Stimulated activated naive B cell treated with anti-CD40 and anti-IgM and Interleukin-4, amounts not matched to agents 10 μg/mL and 1 μg/mL and 100 μg/mL, for 72 hours (primary cell): ENCODE measurements at regions not wholly inside any gene's neighbourhood (a gene's known extent, or its start where the extent isn't known, plus 50 kb on each side); places are given as distances from the start of the nearest gene placed in this dataset.
"Not testable (repeated sequence)": the region's sequence is repeated elsewhere in the genome, so short reads cannot be mapped to it uniquely, and the experiment has no call there.

Experiments used
- ATAC-seq, 2 donors: fragments of 150-1000 bp; cut with Tn5 transposase; replicated peaks; 2 replicates each; pipeline ENCODE4 v1.10.0; 2021; ENCODE audit warnings: moderate library complexity in 1 of 2
- DNase-seq: peaks from one replicate; pipeline ENCODE4 v3.0.0; 2021
- H3K27ac Mint-ChIP-seq: one replicate; pipeline ENCODE4 v1.8.0; 2022; ENCODE audit warnings: mild to moderate bottlenecking, mixed read lengths
- H3K27me3 Mint-ChIP-seq, 2 donors: one replicate each; pipeline ENCODE4 v1.8.0; 2022; ENCODE audit warnings: mixed read lengths in 2 of 2
- H3K36me3 Mint-ChIP-seq, 2 donors: one replicate each; pipeline ENCODE4 v1.8.0; 2022; ENCODE audit warnings: mixed read lengths in 2 of 2, mild to moderate bottlenecking in 1 of 2
- H3K4me1 Mint-ChIP-seq, 2 donors: one replicate each; pipeline ENCODE4 v1.8.0; 2022; ENCODE audit warnings: mixed read lengths in 2 of 2, mild to moderate bottlenecking in 1 of 2
- H3K4me3 Mint-ChIP-seq, 2 donors: one replicate each; pipeline ENCODE4 v1.8.0; 2022; ENCODE audit warnings: mild to moderate bottlenecking in 2 of 2, mixed read lengths in 2 of 2, moderate library complexity in 1 of 2
- H3K9me3 Mint-ChIP-seq, 2 donors: one replicate each; pipeline ENCODE4 v1.8.0; 2022; ENCODE audit warnings: mixed read lengths in 2 of 2, mild to moderate bottlenecking in 1 of 2

DNA sequence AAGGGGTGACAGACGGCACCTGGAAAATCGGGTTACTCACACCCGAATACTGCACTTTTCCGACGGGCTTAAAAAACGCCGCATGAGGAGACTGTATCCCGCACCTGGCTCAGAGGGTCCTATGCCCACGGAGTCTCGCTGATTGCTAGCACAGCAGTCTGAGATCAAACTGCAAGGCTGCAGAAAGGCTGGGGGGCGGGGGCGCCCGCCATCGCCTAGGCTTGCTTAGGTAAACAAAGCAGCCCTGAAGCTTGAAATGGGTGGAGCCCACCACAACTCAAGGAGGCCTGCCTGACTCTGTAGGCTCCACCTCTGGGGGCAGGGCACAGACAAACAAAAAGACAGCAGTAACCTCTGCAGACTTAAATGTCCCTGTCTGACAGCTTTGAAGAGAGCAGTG, 144.4 kb downstream of the TYW3 start:
- H3K9me3 Mint-ChIP-seq, H3K36me3 Mint-ChIP-seq, H3K4me1 Mint-ChIP-seq, H3K4me3 Mint-ChIP-seq, H3K27ac Mint-ChIP-seq, ATAC-seq, DNase-seq, H3K27me3 Mint-ChIP-seq: not testable (repeated sequence)

DNA sequence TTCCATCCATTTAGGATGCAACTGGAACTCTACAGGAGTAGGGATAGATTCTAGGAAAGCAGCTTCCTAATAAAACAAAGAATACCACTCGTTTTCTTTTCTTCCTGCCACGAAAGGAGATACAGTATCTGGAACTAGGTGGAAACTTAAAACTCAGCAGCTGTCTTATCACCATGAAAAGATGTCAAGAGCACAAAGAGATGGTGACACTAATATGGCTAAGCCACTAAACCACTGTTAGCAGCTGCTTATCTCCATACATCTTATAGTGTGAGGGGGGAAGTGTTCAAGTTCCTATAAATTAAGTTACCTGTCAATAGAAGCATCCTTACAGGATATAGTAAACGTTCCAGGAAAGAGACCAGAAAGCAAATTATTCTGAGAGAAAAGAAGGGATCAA, 162.5 kb downstream of the TYW3 start:
- no peak overlapping the region for H3K4me3 Mint-ChIP-seq
- H3K4me1 Mint-ChIP-seq, result no peaks in the 10 kb centered on the region
- H3K27me3 Mint-ChIP-seq, result no peaks in the 10 kb centered on the region
- no peaks in the 10 kb centered on the region for H3K36me3 Mint-ChIP-seq
- DNase-seq, result no peak
- peaks cover 6% of the 10 kb centered on the region in 2 donors for H3K9me3 Mint-ChIP-seq
- no peak overlapping the region for H3K27ac Mint-ChIP-seq
- no peak for ATAC-seq

DNA sequence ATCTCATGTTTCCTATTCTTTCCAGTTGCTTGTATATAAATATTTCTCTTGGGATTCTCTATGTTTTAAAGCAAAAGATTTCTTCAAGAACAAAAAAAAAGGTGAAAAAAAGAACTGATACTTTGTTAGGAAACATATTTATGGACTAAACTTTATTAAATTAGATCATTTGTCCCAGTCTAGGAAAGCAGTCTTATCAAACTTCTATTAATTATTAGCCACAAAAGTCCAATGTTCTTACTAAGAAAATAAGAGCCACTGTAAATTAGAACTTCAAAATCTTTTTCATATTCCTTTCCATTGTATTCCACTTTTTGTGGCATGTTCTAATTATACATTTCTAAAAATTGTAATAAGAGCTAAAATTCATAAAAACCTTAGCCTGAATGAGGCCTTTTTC, 175.2 kb downstream of the TYW3 start:
- no peak for DNase-seq
- Mint-ChIP-seq H3K4me1 (no peaks in the 10 kb centered on the region), H3K4me3 (no peak overlapping the region), H3K36me3 (no peaks in the 10 kb centered on the region), H3K9me3 (peaks cover 0 to 2% of the 10 kb centered on the region in 2 donors), H3K27ac (no peak overlapping the region), H3K27me3 (no peaks in the 10 kb centered on the region)
- ATAC-seq, result no peak

GRCh38 chr1:74908797-74909196, 175.8 kb downstream of the TYW3 start:
- DNase-seq (no peak), ATAC-seq (no peak)
- Mint-ChIP-seq H3K9me3 (peaks cover 0 to 5% of the 10 kb centered on the region in 2 donors), H3K27me3 (no peaks in the 10 kb centered on the region), H3K27ac (no peak overlapping the region), H3K4me1 (no peaks in the 10 kb centered on the region), H3K36me3 (no peaks in the 10 kb centered on the region), H3K4me3 (no peak overlapping the region)

DNA sequence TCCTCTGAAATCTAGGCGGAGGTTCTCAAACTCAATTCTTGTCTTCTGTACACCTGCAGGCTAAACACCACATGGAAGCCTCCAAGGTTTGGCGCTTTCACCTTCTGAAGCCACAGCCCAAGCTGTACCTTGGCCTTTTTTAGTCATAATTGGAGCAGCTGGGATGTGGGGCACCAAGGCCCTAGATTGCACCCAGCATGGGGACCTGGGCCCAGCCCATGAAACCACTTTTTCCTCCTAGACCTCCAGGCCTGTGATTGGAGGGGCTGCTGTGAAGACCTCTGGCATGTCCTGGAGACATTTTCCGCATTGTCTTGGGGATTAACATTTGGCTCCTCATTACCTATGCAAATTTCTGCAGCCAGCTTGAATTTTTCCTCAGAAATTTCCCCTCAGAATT, 181.0 kb downstream of the TYW3 start:
- no peaks in the 10 kb centered on the region for H3K4me1 Mint-ChIP-seq
- H3K36me3 Mint-ChIP-seq, result no peaks in the 10 kb centered on the region
- ATAC-seq (no peak), DNase-seq (no peak)
- H3K4me3 Mint-ChIP-seq, result no peak overlapping the region
- peaks cover 13 to 28% of the 10 kb centered on the region in 2 donors for H3K9me3 Mint-ChIP-seq
- no peak overlapping the region for H3K27ac Mint-ChIP-seq
- no peaks in the 10 kb centered on the region for H3K27me3 Mint-ChIP-seq

GRCh38 chr1:74933500-74933899, 200.5 kb downstream of the TYW3 start:
- no peaks in the 10 kb centered on the region for H3K4me1 Mint-ChIP-seq
- H3K27me3 Mint-ChIP-seq, result no peaks in the 10 kb centered on the region
- no peak overlapping the region for H3K27ac Mint-ChIP-seq
- H3K9me3 Mint-ChIP-seq, result peaks cover 3 to 4% of the 10 kb centered on the region in 2 donors
- no peak for DNase-seq
- no peaks in the 10 kb centered on the region for H3K36me3 Mint-ChIP-seq
- no peak overlapping the region for H3K4me3 Mint-ChIP-seq
- ATAC-seq, result no peak

GRCh38 chr1:74935446-74935845, 198.7 kb upstream of the LHX8 start:
- Mint-ChIP-seq H3K27me3 (no peaks in the 10 kb centered on the region), H3K9me3 (peaks cover 3% of the 10 kb centered on the region in 2 donors), H3K4me3 (no peak overlapping the region), H3K4me1 (no peaks in the 10 kb centered on the region), H3K27ac (no peak overlapping the region), H3K36me3 (no peaks in the 10 kb centered on the region)
- DNase-seq, result no peak
- no peak for ATAC-seq

DNA sequence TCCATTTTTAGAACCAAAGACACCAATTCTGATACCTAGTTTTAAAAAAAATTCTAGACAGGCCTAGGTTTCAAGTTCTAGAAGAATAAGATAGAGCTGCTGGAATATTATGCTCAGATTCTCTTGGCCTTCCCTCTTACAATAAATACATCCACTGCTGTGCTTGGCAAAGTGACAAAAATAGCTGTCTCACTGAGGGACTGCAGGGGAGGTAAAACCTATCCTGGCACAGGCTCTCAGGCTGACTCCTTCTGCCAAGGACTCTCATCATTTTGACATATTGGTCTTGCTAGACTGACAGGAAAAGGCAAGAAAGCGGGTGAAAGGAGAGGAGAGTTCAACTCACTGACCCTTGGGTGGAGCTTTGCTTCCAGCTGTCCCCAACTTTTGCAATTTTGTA, 197.0 kb upstream of the LHX8 start:
- Mint-ChIP-seq H3K27me3 (no peaks in the 10 kb centered on the region), H3K4me1 (no peaks in the 10 kb centered on the region), H3K9me3 (peaks cover 3% of the 10 kb centered on the region in 2 donors), H3K4me3 (no peak overlapping the region), H3K27ac (no peak overlapping the region), H3K36me3 (no peaks in the 10 kb centered on the region)
- DNase-seq (no peak), ATAC-seq (no peak)

DNA sequence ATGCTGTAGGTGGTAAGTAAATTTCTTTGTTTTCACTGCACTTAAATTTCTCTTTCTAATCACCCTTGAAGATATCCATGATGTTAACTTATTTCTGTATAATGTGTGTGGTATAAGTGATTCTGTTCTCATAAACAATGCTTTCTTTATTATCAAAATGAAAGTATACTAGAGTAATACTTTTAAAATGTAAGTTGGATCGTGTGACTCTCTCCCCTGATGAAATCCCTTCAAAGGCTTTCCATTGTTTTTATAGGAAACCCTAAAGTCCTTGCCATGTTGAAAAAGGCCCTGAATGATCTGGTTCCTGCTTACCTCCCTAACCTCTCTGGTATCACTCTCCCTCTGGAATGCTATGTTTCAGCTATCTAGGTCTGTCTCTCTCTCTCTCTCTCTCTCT, 191.1 kb upstream of the LHX8 start:
- no peak overlapping the region for H3K27ac Mint-ChIP-seq

GRCh38 chr1:74946388-74946787, 187.8 kb upstream of the LHX8 start:
- DNase-seq (no peak), ATAC-seq (no peak)
- no peak overlapping the region for H3K4me3 Mint-ChIP-seq
- no peaks in the 10 kb centered on the region for H3K27me3 Mint-ChIP-seq
- no peaks in the 10 kb centered on the region for H3K36me3 Mint-ChIP-seq
- H3K27ac Mint-ChIP-seq, result no peak overlapping the region
- H3K9me3 Mint-ChIP-seq, result peaks cover 3 to 8% of the 10 kb centered on the region in 2 donors
- no peaks in the 10 kb centered on the region for H3K4me1 Mint-ChIP-seq

More for the DNA sequence above, 191.1 kb upstream of the LHX8 start:
- Mint-ChIP-seq H3K4me3 (no peak overlapping the region), H3K27me3 (no peaks in the 10 kb centered on the region), H3K4me1 (no peaks in the 10 kb centered on the region), H3K36me3 (no peaks in the 10 kb centered on the region), H3K9me3 (peaks cover 3% of the 10 kb centered on the region in 2 donors)
- DNase-seq, result no peak
- ATAC-seq, result no peak

- H3K27me3 Mint-ChIP-seq, H3K27ac Mint-ChIP-seq, H3K4me3 Mint-ChIP-seq, H3K36me3 Mint-ChIP-seq, ATAC-seq, H3K9me3 Mint-ChIP-seq, DNase-seq, H3K4me1 Mint-ChIP-seq: not testable (repeated sequence)
Observed at GRCh38 chr1:74949348-74949747, 184.8 kb upstream of the LHX8 start.

GRCh38 chr1:74951981-74952380, 182.2 kb upstream of the LHX8 start:
- H3K4me1 Mint-ChIP-seq, H3K4me3 Mint-ChIP-seq, H3K27ac Mint-ChIP-seq, H3K36me3 Mint-ChIP-seq, H3K9me3 Mint-ChIP-seq, H3K27me3 Mint-ChIP-seq, ATAC-seq, DNase-seq: not testable (repeated sequence)

DNA sequence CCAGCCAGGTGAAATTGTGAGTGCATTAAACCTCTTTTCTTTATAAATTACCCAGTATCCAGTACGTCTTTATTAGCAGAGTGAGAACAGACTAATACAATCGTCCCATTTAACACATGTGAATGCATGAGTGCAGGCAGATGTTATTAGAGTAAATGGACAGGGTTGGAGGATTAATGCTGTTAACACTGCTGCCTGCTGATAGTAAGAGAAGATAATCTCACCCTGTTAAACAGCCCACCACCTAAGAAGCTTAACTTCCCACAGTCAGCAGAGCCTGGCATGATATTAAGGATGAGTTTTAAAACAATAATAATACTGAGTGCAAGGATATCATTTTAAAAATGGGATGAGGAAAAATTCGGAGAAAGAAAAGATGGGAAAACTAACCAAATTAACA, 181.4 kb upstream of the LHX8 start:
- Mint-ChIP-seq H3K27ac (no peak overlapping the region), H3K4me3 (no peak overlapping the region), H3K27me3 (no peaks in the 10 kb centered on the region), H3K4me1 (no peaks in the 10 kb centered on the region), H3K36me3 (no peaks in the 10 kb centered on the region), H3K9me3 (peaks cover 2 to 8% of the 10 kb centered on the region in 2 donors)
- DNase-seq, result no peak
- ATAC-seq, result no peak

DNA sequence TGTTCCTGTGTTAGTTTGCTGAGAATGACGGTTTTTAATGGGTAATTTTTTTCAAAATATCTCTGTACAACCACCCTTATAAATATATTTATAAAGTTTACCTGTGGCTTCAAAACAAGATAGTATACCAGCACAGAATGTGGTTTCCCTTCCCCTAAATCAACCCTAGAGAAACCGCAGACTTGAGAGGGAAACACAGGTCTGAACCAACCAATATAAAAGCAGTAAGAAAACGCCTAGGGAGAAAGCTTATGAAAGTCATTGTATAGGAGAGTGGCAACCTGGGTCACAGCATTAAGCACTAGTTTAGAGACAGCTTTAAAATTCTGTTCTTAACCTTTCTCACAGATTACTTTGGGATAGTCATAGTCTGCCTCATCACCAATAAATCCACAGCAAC, 180.6 kb upstream of the LHX8 start:
- Mint-ChIP-seq H3K4me1 (no peaks in the 10 kb centered on the region), H3K27me3 (no peaks in the 10 kb centered on the region), H3K36me3 (no peaks in the 10 kb centered on the region), H3K9me3 (peaks cover 2 to 4% of the 10 kb centered on the region in 2 donors), H3K27ac (no peak overlapping the region), H3K4me3 (no peak overlapping the region)
- ATAC-seq (no peak), DNase-seq (no peak)

DNA sequence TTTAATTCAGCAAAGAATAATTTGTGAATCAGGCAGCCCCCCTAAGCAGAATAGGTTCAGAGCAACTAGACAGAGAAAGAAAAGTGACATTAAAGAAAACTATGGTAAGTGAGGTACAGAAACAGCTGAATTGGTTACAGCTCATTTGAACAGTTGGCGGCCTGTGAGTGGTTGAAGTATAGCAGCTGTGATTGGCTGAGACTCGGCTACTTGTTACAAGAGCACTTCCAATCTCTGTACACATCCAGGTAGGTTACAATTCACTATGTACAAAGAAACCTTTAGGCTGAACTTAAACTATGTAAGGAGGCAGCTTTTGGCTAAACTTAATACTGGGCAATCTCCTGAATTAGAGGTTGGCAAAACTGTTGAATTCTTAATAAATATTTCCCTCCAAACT, 171.1 kb upstream of the LHX8 start:
- no peaks in the 10 kb centered on the region for H3K36me3 Mint-ChIP-seq
- H3K27ac Mint-ChIP-seq, result no peak overlapping the region
- no peak overlapping the region for H3K4me3 Mint-ChIP-seq
- H3K4me1 Mint-ChIP-seq, result no peaks in the 10 kb centered on the region
- peaks cover 0 to 1% of the 10 kb centered on the region in 2 donors for H3K9me3 Mint-ChIP-seq
- ATAC-seq (no peak), DNase-seq (no peak)
- H3K27me3 Mint-ChIP-seq, result no peaks in the 10 kb centered on the region

- peaks cover 0 to 1% of the 10 kb centered on the region in 2 donors for H3K9me3 Mint-ChIP-seq
- no peak overlapping the region for H3K4me3 Mint-ChIP-seq
- DNase-seq, result no peak
- H3K27ac Mint-ChIP-seq, result no peak overlapping the region
- H3K4me1 Mint-ChIP-seq, result no peaks in the 10 kb centered on the region
- no peaks in the 10 kb centered on the region for H3K36me3 Mint-ChIP-seq
- ATAC-seq, result no peak
- no peaks in the 10 kb centered on the region for H3K27me3 Mint-ChIP-seq
Observed at GRCh38 chr1:74964508-74965102, 169.6 kb upstream of the LHX8 start.
